GM18907 (cell line): ENCODE measurements at regions not wholly inside any gene's neighbourhood (a gene's known extent, or its start where the extent isn't known, plus 50 kb on each side); places are given as distances from the start of the nearest gene placed in this dataset.
A peak's percentile ranks its signal among the peaks of the same experiment; 100 is the strongest.
"Not testable (repeated sequence)": the region's sequence is repeated elsewhere in the genome, so short reads cannot be mapped to it uniquely, and the experiment has no call there.

Experiments
- ATAC-seq: cut with Tn5 transposase; IDR thresholded peaks from one replicate; pipeline ENCODE4 v1.9.1; 2021; ENCODE audit warnings: mild to moderate bottlenecking, moderate library complexity; ENCODE audit not compliant: unreplicated experiment

DNA sequence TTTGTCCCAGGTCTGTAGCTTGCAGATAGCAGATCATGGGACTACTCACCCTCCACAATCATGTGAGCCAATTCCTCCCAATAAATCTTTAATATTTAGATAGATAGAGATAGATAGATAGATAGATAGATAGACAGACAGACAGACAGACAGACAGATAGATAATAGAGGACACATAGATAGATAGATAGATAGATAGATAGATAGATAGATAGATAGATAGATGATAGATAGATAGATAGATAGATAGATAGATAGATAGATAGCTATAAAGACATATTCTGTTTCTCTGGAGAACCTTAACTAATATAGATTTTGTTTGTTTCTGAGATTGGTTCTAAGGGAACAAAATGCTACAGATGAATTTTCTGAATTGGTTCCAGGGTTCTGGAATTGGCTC is 82.3 kb upstream of the PRDX6 start:
- not testable (repeated sequence) for ATAC-seq

DNA sequence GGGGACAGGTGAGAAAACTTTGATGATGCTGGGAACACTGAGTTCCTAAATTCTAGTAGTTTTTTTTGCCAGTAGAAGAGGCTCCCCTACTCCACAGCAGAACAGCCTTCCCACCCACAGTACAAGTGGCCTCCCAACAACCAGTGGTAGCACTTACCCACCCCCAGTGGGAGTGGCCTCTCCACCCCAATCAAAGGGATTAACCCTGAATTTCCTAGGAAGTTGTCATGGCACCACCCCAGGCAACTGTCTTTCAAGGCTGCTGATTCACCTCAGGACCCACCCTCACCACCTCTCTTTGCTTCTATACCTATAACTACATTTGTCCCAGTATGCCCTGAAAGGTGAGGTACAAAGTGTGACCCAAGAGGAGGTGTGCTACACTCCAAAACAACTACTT is 81.4 kb upstream of the PRDX6 start:
- no peak for ATAC-seq

DNA sequence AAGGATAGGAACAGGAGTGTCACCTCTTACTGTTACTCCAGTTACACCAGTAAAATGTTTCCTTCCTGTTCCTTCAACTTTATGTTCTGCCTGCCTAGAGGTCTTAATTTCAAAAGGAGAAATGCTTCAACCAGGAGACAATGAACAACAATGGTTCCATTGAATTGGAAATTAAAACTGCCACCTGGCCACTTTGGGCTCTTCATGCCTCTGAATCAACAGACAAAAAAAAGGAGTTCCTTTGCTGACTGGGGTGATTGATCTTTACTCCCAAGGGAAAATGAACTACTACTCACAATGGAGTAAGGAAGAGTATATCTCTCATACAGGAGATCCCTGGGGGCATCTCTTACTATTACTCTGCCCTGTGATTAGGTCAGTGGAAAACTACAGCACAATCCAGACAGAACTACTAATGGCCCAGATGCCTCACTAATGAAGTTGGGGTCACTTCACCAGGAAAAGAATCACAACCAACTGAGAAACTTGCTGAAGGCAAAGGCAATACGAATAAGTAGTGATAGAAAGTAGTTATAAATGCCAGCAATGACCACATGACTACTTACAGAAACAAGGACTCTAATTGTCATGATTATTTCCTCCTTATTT is 76.6 kb upstream of the PRDX6 start:
- ATAC-seq, result no peak

DNA sequence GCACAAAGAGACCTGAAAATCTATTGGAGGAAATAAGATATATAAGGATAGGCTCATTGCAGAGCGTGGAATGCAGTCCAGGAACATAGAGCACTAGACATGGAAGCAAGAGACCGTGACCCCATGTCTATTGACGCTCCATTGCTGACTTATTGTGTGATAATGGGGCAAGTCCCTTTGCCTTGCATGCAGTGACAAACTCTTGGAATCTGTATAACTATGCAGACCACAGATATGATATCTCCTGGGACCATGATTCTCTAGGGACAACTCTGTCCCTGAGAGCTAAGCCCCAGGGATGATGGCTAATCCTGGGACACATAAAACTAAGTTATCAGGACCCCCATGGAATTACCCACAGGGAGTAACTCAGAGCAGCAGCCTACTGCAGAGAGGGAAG is 73.1 kb upstream of the PRDX6 start:
- no peak for ATAC-seq

DNA sequence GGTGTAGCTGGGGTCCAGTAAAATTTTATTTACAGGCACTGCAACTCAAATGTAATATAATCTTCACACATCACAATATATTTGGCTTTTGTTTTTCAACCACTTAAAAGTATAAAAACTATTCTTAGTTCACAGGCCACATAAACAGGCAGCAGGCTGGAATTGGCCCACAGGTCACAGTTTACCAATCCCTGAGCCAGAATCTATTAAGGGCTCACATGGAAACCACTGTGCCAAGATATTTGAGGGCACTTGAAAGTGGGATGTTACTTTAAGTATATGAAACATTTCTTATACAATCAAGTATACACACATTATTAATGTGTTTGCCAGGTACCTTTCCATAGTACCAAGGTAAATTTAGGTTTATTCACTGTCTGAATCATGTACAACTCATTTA is 71.9 kb upstream of the PRDX6 start:
- ATAC-seq, result no peak

DNA sequence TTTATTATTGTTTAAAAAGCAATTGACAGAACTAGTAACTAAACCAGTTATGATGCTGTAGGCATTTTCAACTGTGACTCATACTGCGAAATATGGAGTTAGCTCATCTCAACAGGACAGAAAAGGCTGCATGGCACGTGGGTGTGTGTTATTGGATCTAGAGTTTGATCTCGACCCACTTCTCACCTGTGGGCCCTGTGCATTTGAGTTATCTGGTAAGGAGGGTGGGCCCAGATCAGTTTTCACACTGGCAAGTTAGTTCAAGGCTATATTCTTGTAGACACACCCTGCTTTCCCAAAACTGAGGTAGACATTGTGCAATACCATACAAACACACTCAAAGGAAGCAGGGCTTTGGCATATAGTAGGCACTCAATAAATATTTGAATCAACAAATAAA is 71.3 kb upstream of the PRDX6 start:
- no peak for ATAC-seq

DNA sequence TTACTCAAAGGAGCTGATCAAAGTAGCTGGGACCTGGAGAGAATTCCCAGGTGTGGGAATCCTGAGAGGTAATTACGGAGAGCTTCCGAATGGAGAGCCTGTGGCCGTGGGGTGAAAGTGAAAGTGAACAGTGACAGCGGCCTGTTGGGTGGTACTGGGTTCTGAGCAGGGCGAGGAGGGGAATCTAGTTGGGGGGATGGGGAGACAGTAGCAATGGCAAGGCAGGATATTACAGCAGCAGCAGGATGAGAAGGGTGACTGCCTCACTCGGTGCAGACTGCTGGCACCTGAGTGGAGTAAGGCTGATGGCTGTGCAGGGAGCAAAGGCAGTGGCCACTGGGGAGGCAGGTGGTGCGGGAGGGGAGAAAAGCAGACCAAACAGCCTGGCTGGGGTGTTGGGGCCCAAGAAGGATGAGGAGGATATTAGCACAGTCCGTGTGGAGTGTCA is 70.3 kb upstream of the PRDX6 start:
- no peak for ATAC-seq

DNA sequence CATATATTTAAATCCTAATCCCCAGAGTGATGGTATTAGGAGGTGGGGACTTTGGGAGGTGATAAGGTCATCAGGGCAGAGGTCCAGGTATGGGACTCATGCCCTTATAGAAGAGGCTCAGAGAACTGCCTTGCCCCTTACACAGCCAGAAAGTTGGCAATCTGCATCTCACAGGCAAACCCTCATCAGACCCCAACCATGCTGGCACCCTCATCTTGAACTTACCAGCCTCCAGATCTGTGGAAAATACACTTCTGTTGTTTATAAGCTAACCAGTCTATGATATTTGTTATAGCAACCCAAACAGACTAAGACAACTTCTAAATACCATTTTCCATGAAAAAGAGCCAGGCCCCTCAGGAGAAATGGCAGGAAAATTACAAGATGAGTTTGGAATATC is 69.3 kb upstream of the PRDX6 start:
- no peak for ATAC-seq

GRCh38 chr1:173408886-173409285 is 68.2 kb upstream of the PRDX6 start:
- ATAC-seq, result no peak

DNA sequence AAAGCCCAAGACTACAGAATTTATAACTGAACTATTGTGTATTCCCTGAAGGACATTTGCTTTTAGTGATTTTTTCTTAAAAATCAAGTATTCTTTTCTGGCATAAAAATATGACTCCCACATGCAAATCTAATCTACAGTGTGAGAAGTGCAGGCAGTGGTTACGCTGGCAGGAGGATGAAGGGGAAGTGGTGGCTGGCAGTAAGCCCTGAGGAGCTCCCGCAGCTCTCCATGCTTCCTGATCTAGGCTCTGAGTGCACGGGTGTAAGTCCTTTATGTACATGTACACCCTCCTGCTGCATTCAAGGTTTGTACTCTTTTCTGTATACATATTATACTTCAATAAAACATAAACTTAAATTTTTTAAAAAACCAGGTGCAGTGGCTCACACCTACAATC is 67.5 kb upstream of the PRDX6 start:
- ATAC-seq, result no peak

DNA sequence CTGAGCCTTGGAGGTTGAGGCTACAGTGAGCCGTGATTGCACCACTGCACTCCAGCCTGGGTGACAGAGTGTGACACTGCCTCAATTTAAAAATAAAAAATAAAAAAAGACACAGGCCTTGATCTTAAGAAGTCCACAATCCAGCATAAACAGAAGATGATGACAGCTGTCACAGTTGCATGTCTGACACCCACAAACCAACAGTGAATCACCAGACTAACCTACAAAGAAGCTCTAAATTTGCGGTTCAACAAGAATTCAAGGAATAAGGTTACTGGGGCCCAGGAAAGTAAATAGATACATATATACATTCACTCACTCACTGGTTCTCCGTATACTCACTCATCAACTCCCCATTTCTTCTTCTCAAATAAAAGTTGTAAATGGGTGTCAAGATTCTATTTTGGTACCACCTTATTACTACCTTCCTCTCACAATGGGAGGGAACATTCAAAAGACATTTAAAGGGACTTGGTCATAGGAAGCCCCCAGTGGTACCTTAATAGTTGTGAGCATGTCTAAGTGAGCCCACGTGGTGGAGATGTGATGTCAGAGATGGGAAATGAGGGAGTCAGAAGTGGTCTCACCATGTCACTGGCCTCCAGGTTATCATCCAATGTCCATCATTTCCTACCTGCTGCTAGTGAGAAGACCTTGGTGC is 66.9 kb upstream of the PRDX6 start:
- ATAC-seq, result peak; percentile 7

DNA sequence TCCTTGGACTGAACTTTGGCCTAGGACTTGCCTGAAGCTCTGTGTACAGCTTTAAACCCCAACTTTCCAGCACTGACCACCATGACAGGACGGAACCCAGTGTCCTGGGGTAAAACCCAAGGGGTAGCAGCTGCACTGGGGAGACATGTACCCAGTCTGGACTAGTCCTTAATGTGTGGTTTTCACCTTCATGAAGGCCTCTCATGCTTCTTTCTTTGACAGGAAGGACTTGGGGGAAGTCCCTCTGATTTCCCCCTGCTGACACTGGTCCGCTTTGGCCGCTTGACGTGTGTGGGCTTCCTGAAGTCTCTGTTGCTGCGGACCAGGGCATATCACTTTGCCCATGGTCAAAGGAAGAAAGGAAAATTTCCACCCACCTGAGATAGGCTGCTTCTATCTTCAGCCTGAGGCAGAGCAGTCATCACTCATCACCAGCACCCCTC is 66.3 kb upstream of the PRDX6 start:
- ATAC-seq, result peak; percentile 64

- ATAC-seq, result no peak
Observed at GRCh38 chr1:173411835-173412742, 65.0 kb upstream of the PRDX6 start.

DNA sequence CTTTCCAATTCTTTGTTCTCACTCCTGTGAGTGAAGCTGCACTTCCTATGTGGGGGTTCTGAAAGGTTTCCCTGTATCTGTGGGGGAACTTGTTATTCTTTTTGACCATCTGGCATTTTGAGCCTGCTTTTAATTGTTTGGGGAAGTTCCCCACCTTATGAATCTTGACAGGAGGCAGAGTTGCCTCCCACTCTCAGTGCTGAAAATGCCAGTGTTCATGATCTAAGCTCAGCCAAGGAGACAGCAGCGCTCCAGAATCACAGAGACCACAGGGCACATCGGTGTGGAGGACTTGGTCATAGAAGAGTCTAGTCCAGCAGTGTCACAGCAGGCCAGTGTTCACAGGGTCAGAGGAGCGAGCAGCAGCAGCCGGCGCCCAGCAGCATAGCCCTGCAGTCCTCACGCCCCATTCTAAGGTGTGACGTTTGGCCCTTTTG is 63.8 kb upstream of the PRDX6 start:
- ATAC-seq, result no peak

DNA sequence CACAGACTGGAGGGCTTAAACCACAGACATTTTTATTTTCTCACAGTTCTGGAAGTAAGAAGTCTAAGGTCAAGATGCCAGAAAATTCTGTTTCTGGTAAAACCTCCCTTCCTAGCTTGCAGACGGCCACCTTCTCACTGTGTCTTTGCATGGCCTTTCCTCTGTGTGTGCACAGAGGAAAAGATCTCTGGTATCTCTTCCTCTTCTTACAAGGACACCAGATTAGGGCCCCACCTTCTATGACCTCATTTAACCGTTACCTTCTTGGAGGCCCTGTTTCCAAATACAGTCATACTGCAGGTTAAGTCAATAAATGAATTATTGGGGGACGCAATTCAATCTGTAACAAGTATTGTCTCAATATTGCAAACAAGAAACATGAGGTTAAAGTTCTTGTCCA is 63.0 kb upstream of the PRDX6 start:
- peak; percentile 48 for ATAC-seq

DNA sequence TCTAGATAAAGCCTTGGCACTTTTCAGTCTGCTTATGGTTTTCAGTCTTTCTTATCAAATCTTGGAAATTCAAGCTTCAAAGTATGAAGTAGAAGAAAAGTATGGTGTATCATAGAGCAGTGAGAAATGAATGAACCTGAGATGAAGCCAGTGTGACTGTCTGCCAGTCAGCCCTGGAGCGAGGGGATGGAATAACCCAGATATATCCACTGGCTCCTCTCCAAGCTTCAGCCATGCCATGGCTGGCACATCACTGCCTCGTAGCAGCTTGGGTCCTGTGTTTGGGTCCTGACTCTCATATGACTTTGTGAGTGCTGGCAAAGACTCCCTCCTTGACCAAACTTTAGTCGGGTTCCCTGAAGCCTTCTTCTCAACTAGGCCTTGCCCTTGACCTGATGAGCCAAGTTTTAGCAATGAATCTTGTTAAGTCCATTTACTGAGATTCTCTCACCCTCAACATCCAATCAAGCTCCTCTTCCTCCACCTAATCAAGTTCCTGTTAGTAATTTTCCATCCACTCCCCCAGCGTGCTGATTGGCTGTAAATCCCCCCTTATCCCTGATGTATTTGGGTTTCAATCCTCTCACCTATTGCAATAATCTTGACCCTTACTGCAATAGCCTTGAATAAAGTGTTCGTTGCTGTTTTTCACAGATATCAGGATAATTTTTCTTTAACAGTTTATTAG is 62.5 kb upstream of the PRDX6 start:
- no peak for ATAC-seq

DNA sequence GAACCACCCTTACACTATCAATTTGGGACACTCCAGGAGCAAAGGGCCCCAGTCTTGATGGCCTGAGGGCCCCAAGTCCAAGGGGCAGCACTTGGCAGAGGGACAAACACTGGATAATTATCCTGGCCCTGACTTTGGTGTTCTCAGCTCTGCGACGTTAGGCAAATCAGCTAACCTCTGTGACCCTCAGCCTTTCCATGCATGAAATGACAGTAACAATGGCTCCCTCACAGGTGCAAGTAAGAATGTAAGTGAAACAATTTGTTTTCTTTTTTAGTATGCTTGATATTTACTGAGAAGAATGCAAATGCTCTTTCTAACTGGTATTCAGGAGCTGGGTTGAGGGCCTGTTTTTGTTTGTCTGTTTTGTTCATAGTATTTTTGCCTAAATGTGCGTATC is 61.6 kb upstream of the PRDX6 start:
- peak; percentile 25 for ATAC-seq

DNA sequence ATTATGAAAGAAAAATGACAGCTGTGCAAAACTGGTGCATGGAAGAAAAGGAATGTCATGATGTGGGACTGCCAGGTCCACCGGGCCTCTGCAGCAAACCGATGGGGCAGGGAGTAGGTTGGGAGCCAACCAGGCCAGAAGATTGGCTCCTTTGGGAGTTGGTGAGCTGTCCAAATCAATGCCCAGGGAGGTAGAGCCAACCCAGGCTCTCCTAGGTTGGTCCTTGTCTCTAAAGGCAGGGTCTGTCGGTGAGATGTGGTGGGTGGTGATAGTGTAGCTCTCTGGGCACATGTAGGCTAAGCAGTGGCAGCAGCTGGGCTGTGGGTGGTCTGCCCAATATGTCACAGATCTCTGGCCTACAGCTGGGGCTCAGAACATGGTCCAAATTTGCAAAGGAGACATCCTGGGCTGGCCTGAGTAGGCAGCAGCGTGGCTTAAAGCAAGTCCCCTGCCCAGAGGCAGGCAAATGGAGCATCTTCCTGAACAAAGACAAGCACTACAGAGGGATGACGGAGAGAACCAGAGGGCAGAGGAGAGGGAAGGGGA is 61.2 kb upstream of the PRDX6 start:
- ATAC-seq, result no peak

DNA sequence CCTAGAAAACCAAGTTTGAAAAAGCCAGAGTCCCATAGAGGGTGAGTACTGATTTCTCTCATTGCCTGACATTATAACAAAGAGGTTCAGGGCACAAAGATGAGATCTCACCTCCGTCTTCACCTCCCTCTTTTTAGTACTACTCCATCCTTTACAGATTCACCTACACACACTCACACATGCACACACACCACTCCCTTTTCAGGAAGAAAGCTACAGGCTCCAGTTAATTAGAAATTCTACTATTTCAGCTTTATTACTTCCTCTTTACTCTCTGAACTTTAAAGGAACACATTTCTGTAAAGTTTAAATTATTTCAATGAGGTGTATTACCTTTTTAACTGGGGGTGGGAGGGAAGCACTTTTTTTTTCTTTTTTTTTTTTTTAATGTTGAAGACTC is 59.6 kb upstream of the PRDX6 start:
- ATAC-seq, result no peak

DNA sequence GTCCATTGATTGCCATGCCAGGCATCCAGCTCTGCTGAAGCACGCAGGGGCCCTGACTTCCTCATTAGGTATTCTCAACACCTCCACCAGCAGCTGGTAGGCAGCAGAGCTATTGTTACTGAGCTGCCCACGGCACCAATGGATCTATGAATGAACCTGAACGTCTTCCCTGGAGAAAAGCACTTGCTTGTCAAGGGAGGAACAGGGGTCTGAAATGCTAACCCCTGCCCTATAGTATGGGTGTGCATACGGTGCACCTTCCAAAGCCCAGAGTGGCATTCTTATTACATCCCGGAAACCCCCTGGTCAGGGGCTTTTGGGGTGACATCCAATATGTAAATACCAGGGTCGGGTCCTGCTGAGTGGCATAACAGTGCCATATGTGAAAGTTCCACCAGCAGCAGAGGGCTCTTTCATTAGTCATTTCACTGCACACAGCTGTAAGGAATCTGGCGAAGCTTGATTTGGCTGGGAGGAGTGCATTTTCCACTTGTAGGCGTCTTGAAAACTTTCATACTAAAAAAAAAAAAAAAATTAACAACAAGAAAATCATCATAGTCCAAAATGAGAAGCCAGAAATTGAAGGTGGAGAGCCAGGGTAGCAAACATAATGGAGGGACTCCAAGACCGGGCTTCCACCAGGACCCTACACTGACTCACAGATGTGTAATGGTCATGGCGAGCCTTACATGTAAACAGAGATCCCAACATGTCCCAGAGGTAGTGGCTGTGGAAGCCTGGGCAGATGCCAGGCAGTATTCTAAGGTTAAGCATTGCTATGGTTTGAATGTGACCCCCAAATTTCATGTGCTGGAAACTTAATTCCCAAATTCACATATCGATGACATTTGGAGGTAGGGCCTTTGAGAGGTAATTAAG is 58.8 kb upstream of the PRDX6 start:
- peak; percentile 53 for ATAC-seq
